H54 (cell line): ENCODE measurements at regions not wholly inside any gene's neighbourhood (a gene's known extent, or its start where the extent isn't known, plus 50 kb on each side); places are given as distances from the start of the nearest gene placed in this dataset.

Source experiments
- DNase-seq: peaks from one replicate; pipeline ENCODE4 v3.0.0; 2011; ENCODE audit warnings: low spot score, mixed read lengths; ENCODE audit not compliant: insufficient read length
- FAIRE-seq: peaks from 3 replicates; lab custom pipeline; 2011; peaks lifted over from hg19 to GRCh38; lab: Jason Lieb, UNC
- POLR2A ChIP-seq: IDR thresholded peaks from 2 replicates; pipeline ENCODE4 v1.6.1; 2011; ENCODE audit warnings: low read depth, mild to moderate bottlenecking, low read length

GRCh38 chr1:50275566-50275965 lies 147.7 kb downstream of the DMRTA2 start:
- DNase-seq: no peak

GRCh38 chr1:50272912-50273311 lies 150.3 kb downstream of the DMRTA2 start:
- FAIRE-seq (no peak), DNase-seq (no peak)
- no peak for TF ChIP-seq POLR2A

More at GRCh38 chr1:50275566-50275965, 147.7 kb downstream of the DMRTA2 start:
- TF ChIP-seq POLR2A: no peak
- FAIRE-seq: no peak

DNA sequence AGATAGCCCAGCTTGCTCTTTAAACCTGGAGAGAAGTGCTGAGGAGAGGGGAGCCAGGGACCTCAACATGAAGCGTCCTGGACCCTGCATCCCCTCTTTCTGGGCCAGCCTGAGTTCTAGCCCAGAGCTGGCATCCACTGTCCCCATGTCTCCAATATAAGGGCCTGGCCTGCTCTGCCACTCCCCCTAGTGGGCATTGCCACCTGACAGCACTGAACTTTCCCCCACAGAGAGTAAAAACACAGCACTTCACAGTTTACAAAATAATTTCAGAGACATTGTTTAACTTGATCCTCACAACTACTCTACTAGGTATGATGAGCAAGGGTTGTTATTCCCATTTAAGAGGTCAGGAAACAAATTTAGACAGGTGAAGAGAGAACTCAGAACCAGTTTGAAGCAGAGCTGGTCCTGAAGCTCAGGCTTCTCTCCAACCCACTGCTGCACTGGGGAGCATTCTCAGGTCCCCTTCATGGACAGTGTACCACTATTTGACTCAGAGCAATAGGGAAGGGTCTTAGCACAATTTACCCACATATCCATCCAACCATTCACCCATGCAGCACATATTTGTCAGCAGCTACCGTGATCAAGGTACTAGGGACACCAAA lies 151.2 kb downstream of the DMRTA2 start:
- TF ChIP-seq POLR2A: no peak
- no peak for FAIRE-seq
- peak; percentile 54 for DNase-seq

DNA sequence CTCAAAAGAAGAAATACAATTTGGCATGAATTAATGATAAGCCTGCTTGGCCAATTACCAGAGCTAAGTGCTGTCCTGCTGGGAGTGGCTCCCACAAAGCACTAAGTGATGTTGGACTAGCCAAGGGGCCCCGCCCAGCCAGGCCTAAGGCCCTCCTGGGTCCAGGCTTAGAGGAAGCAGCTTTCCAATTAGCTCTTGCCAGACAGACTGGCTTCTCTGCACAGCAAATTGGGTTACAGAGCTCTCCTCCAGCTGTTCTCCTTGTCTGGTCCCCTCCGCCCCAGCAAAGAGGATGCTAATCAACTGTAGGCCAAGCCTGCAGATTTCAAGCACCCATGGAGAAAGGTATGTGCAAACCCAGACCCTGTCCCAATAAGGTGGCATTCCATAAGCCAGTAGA lies 151.9 kb downstream of the DMRTA2 start:
- DNase-seq (no peak), FAIRE-seq (no peak)
- TF ChIP-seq POLR2A: no peak

GRCh38 chr1:50270926-50271325 lies 152.3 kb downstream of the DMRTA2 start:
- FAIRE-seq (no peak), DNase-seq (no peak)
- no peak for TF ChIP-seq POLR2A

- TF ChIP-seq POLR2A: no peak
- DNase-seq (no peak), FAIRE-seq (no peak)
These were observed 155.2 kb downstream of the DMRTA2 start for GRCh38 chr1:50268049-50268448.

- no peak for TF ChIP-seq POLR2A
- no peak for DNase-seq
- FAIRE-seq: no peak
These were observed 156.7 kb downstream of the DMRTA2 start for GRCh38 chr1:50266509-50266908.

- FAIRE-seq (no peak), DNase-seq (no peak)
- TF ChIP-seq POLR2A: no peak
These were observed 157.1 kb downstream of the ELAVL4 start for GRCh38 chr1:50265790-50266314.

- TF ChIP-seq POLR2A: no peak
- FAIRE-seq (no peak), DNase-seq (no peak)
These were observed 155.9 kb downstream of the ELAVL4 start for GRCh38 chr1:50264590-50264989.

DNA sequence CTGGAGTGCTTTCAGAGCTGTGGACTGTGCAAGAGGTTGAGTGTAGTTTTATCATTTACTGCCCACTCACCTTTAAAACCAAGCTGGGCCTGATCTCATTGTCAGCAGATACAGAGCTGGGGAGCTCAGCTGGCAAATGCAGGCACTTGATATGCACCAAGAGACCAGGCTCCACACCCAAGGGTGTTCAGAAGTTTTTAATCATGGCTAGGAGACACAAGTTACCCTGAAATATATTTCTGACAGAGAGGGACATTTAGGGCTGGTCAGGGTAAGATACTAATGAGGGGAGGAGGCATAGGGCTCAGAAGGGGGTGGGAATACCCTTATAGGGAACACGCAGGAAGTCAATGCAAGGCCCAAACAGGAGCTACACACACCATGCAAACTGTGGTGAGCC lies 153.7 kb downstream of the ELAVL4 start:
- DNase-seq (no peak), FAIRE-seq (no peak)
- no peak for TF ChIP-seq POLR2A

DNA sequence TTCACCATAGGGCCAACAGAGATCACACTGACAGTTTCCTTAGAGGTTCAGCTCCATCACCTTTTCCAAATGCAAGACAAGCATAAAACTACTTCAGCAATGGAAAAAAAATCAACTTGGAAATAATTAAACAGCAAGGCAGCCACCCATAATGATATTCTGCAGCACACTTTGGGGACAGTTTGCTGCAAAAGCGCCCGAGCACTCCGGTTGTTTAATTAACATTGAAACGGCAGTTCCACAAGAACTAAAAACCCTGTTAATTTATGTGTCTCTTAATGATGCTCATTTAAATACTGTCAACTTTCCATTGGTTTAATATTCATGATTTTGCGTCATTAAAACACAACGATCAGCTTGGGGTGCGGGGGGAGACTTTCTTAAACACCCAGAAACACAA lies 153.2 kb downstream of the ELAVL4 start:
- FAIRE-seq (no peak), DNase-seq (no peak)
- TF ChIP-seq POLR2A: no peak

- DNase-seq (no peak), FAIRE-seq (no peak)
- TF ChIP-seq POLR2A: no peak
These were observed 149.4 kb downstream of the ELAVL4 start for GRCh38 chr1:50257940-50258685.

DNA sequence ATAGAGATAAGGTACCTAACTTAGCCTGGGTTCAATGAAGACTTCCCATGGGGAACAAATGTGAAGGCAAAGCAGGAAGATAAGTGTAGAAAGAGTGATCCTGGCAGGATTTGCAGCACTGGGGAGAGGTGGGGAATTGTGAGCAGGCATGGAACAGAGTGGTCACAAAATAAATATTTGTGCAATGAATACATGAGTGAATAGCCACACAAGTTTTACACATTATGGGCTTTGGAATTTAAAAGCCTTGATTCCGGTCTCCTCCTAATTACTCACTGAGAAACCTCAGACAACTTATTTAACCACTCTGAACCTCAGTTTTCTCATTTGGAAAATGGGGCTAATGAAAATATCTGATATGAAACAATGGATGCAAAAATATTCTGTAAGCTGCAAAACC lies 148.3 kb downstream of the ELAVL4 start:
- FAIRE-seq: no peak
- DNase-seq: no peak
- no peak for TF ChIP-seq POLR2A
